H9 (cell line): ENCODE measurements at regions not wholly inside any gene's neighbourhood (a gene's known extent, or its start where the extent isn't known, plus 50 kb on each side); places are given as distances from the start of the nearest gene placed in this dataset.

Experiments used
- DNase-seq: peaks from one replicate; pipeline ENCODE4 v3.0.0-alpha.2; 2017
- H2AFZ ChIP-seq: one replicate; pipeline ENCODE4 v1.6.1; 2013; ENCODE audit warnings: mild to moderate bottlenecking, low read length, control low read depth, moderate library complexity
- H2AK5ac ChIP-seq: 2 replicates; pipeline ENCODE4 v1.6.1; 2013; ENCODE audit warnings: low read length, control low read depth, mixed read lengths; ENCODE audit not compliant: insufficient read length
- H2BK120ac ChIP-seq: one replicate; pipeline ENCODE4 v1.6.1; 2013; ENCODE audit warnings: low read depth, mild to moderate bottlenecking, low read length, control low read depth, inconsistent platforms; ENCODE audit not compliant: poor library complexity, severe bottlenecking
- H2BK12ac ChIP-seq: 2 replicates; pipeline ENCODE4 v1.6.1; 2013; ENCODE audit warnings: low read length, control low read depth, mixed read lengths, low read depth; ENCODE audit not compliant: insufficient read length
- H2BK15ac ChIP-seq: 2 replicates; pipeline ENCODE4 v1.6.1; 2013; ENCODE audit warnings: low read depth, low read length, control low read depth
- H2BK20ac ChIP-seq: one replicate; pipeline ENCODE4 v1.6.1; 2013; ENCODE audit warnings: low read depth, mild to moderate bottlenecking, low read length, control low read depth, inconsistent platforms; ENCODE audit not compliant: poor library complexity, severe bottlenecking
- H2BK5ac ChIP-seq: 2 replicates; pipeline ENCODE4 v1.6.1; 2013; ENCODE audit warnings: low read length, control low read depth, mixed read lengths; ENCODE audit not compliant: insufficient read length
- H3K14ac ChIP-seq: 2 replicates; pipeline ENCODE4 v1.6.1; 2013; ENCODE audit warnings: low read length, control low read depth; ENCODE audit not compliant: insufficient read depth
- H3K18ac ChIP-seq: 2 replicates; pipeline ENCODE4 v1.6.1; 2013; ENCODE audit warnings: low read depth, mild to moderate bottlenecking, mixed read lengths, low read length, control low read depth; ENCODE audit not compliant: insufficient read length
- H3K23ac ChIP-seq: 2 replicates; pipeline ENCODE4 v1.6.1; 2013; ENCODE audit warnings: low read length, control low read depth, mixed read lengths, low read depth; ENCODE audit not compliant: insufficient read length
- H3K23me2 ChIP-seq: 2 replicates; pipeline ENCODE4 v1.6.1; 2013; ENCODE audit warnings: low read depth, mild to moderate bottlenecking, mixed read lengths, low read length, control low read depth; ENCODE audit not compliant: insufficient read length, poor library complexity, severe bottlenecking
- H3K27ac ChIP-seq: 2 replicates; pipeline ENCODE4 v1.5.1; 2013; ENCODE audit warnings: low read length, control low read depth, mixed read lengths, low read depth; ENCODE audit not compliant: insufficient read length
- H3K27me3 ChIP-seq: 2 replicates; pipeline ENCODE4 v1.6.1; 2013; ENCODE audit warnings: low read length, control low read depth, inconsistent platforms; ENCODE audit not compliant: insufficient read depth
- H3K4ac ChIP-seq: 2 replicates; pipeline ENCODE4 v1.6.1; 2013; ENCODE audit warnings: low read depth, mild to moderate bottlenecking, control low read depth, inconsistent platforms, low read length, moderate library complexity
- H3K4me1 ChIP-seq: 2 replicates; pipeline ENCODE4 v1.6.1; 2013; ENCODE audit warnings: low read length, control low read depth, inconsistent platforms; ENCODE audit not compliant: insufficient read depth
- H3K4me2 ChIP-seq: 2 replicates; pipeline ENCODE4 v1.6.1; 2013; ENCODE audit warnings: low read length, control low read depth, mixed read lengths; ENCODE audit not compliant: insufficient read length, insufficient read depth
- H3K56ac ChIP-seq: 2 replicates; pipeline ENCODE4 v1.6.1; 2013; ENCODE audit warnings: low read depth, mild to moderate bottlenecking, mixed read lengths, low read length, control low read depth; ENCODE audit not compliant: insufficient read length
- H3K79me1 ChIP-seq: 2 replicates; pipeline ENCODE4 v1.6.1; 2013; ENCODE audit warnings: low read depth, mild to moderate bottlenecking, moderate library complexity, low read length, control low read depth, inconsistent platforms; ENCODE audit not compliant: insufficient read depth, poor library complexity, severe bottlenecking
- H3K79me2 ChIP-seq: 2 replicates; pipeline ENCODE4 v1.6.1; 2013; ENCODE audit warnings: low read length, control low read depth, inconsistent platforms; ENCODE audit not compliant: insufficient read depth
- H3K9ac ChIP-seq: 2 replicates; pipeline ENCODE4 v1.6.1; 2013; ENCODE audit warnings: low read length, control low read depth, mixed read lengths; ENCODE audit not compliant: insufficient read length; ENCODE audit errors: extremely low read depth
- H3K9me3 ChIP-seq: one replicate; pipeline ENCODE4 v1.6.1; 2013; ENCODE audit warnings: low read depth, low read length, inconsistent platforms; ENCODE audit not compliant: control insufficient read depth
- H3T11ph ChIP-seq: one replicate; pipeline ENCODE4 v1.6.1; 2013; ENCODE audit warnings: mild to moderate bottlenecking, low read length, control low read depth, inconsistent platforms
- H4K20me1 ChIP-seq: one replicate; pipeline ENCODE4 v1.6.1; 2013; ENCODE audit not compliant: control insufficient read depth, insufficient read length, insufficient read depth
- H4K5ac ChIP-seq: 2 replicates; pipeline ENCODE4 v1.6.1; 2013; ENCODE audit warnings: low read depth, mild to moderate bottlenecking, mixed read lengths, low read length, control low read depth; ENCODE audit not compliant: insufficient read length
- H4K8ac ChIP-seq: replicated peaks from 2 replicates; pipeline ENCODE4 v1.6.1; 2013; ENCODE audit warnings: low read length, control low read depth, mixed read lengths, low read depth; ENCODE audit not compliant: insufficient read length
- H4K91ac ChIP-seq: 2 replicates; pipeline ENCODE4 v1.6.1; 2013; ENCODE audit warnings: low read depth, mild to moderate bottlenecking, moderate library complexity, mixed read lengths, low read length, control low read depth; ENCODE audit not compliant: insufficient read length
- H3K27ac Mint-ChIP-seq, 3 experiments: 2 replicates in 2 of 3; 3 replicates in 1 of 3; pipeline ENCODE4 v1.8.0; 2020 to 2021; ENCODE audit warnings: mixed read lengths in 3 of 3, mild to moderate bottlenecking in 1 of 3, moderate library complexity in 1 of 3
- H3K27me3 Mint-ChIP-seq: 2 replicates; pipeline ENCODE4 v1.8.0; 2021; ENCODE audit warnings: low read depth, mild to moderate bottlenecking, moderate library complexity, mixed read lengths
- H3K36me3 Mint-ChIP-seq, 3 experiments: 2 replicates in 2 of 3; 3 replicates in 1 of 3; pipeline ENCODE4 v1.8.0; 2020 to 2021; ENCODE audit warnings: low read depth in 3 of 3, mixed read lengths in 3 of 3; ENCODE audit not compliant: insufficient read depth in 1 of 3
- H3K4me1 Mint-ChIP-seq, 2 experiments: 2 replicates each; pipeline ENCODE4 v1.8.0; 2020; ENCODE audit warnings: mixed read lengths in 2 of 2
- H3K4me3 Mint-ChIP-seq, 2 experiments: 2 replicates in 1 of 2; 3 replicates in 1 of 2; pipeline ENCODE4 v1.8.0; 2020 to 2021; ENCODE audit warnings: mild to moderate bottlenecking in 2 of 2, mixed read lengths in 2 of 2, moderate library complexity in 1 of 2
- H3K9me3 Mint-ChIP-seq, 2 experiments: 2 replicates in 1 of 2; 3 replicates in 1 of 2; pipeline ENCODE4 v1.8.0; 2020; ENCODE audit warnings: mild to moderate bottlenecking in 2 of 2, mixed read lengths in 2 of 2, moderate library complexity in 1 of 2
- CTCF ChIP-seq: fragments of 200-600 bp; sonication (generic); conservative IDR thresholded peaks from 3 replicates; pipeline ENCODE4 v1.8.0; 2021; ENCODE audit warnings: antibody characterized with exemption, mild to moderate bottlenecking
- WGBS: extraction: QIAGEN DNeasy Blood & Tissue Kit; methylation state at CpG from one replicate; pipeline ENCODE4 v1.1.7; 2013; ENCODE audit warnings: missing lambda C conversion rate, low lambda C conversion rate, mixed read lengths; ENCODE audit not compliant: insufficient read length; ENCODE audit errors: extremely low coverage; 5-methylcytosine and 5-hydroxymethylcytosine counted together

DNA sequence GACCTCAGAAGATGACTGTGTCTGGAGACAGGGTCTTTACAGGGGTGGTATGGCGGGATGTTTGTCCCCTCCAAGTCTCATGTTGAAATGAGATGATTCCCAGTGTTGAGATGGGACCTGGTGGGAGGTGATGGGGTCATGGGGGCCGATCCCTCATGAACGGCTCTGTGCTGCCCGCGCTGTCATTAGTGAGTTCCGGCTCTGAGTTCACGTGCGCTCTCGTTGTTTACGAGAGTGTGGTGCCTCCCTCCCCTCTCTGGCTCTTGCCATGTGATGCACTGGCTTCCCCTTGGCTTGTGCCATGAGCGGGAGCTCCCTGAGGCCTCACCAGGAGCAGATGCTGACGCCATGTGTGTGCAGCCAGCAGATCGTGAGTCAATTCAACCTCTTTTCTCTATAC lies 830.8 kb downstream of the TBC1D22A start:
- Histone ChIP-seq H3K18ac (no peak overlapping the region), H2AFZ (no peak overlapping the region), H4K91ac (no peak overlapping the region), H2BK5ac (no peak overlapping the region), H3K56ac (no peak overlapping the region), H3K9ac (no peak overlapping the region), H4K5ac (no peak overlapping the region), H3K79me2 (no peaks in the 10 kb centered on the region), H3K4ac (no peak overlapping the region), H3K23ac (no peak overlapping the region), H4K20me1 (no peaks in the 10 kb centered on the region), H4K8ac (no peak overlapping the region), H3T11ph (no peak overlapping the region), H3K14ac (no peak overlapping the region), H3K27ac (no peak overlapping the region), H3K4me1 (no peaks in the 10 kb centered on the region), H2BK12ac (no peak overlapping the region), H3K9me3 (peaks cover 66% of the 10 kb centered on the region), H2BK120ac (no peak overlapping the region), H3K4me2 (no peak overlapping the region), H2AK5ac (no peak overlapping the region), H3K23me2 (no peaks in the 10 kb centered on the region), H2BK20ac (no peak overlapping the region), H2BK15ac (no peak overlapping the region), H3K79me1 (no peaks in the 10 kb centered on the region), H3K27me3 (no peaks in the 10 kb centered on the region)
- peaks cover 7 to 38% (median 26%) of the 10 kb centered on the region in 3 experiments; a peak in 6 of 7 replicates for H3K36me3 Mint-ChIP-seq
- peaks cover 26 to 99% of the 10 kb centered on the region in 2 experiments for H3K9me3 Mint-ChIP-seq
- no peak overlapping the region for H3K27ac Mint-ChIP-seq
- no peak overlapping the region for H3K4me3 Mint-ChIP-seq
- no peak for DNase-seq
- H3K27me3 Mint-ChIP-seq, result peaks cover 13% of the 10 kb centered on the region
- no peak for TF ChIP-seq CTCF
- H3K4me1 Mint-ChIP-seq, result no peaks in the 10 kb centered on the region
- WGBS, result no CpG with 5 or more reads among the region's 13 CpGs
